ENCODE measurements at regions not wholly inside any gene's neighbourhood (a gene's known extent, or its start where the extent isn't known, plus 50 kb on each side); places are given as distances from the start of the nearest gene placed in this dataset.
"Not testable (repeated sequence)": the region's sequence is repeated elsewhere in the genome, so short reads cannot be mapped to it uniquely, and the experiment has no call there.

GRCh38 chr3:177906578-177907229 is 629.5 kb upstream of the KCNMB2 start:
- Histone ChIP-seq H3K36me3 (ENCODE audit: low read depth, low read length) (no peaks in the 10 kb centered on the region), H2AFZ (ENCODE audit: low read length) (no peak overlapping the region), H3F3A (ENCODE audit: low read length, unreplicated experiment) (no peaks in the 10 kb centered on the region), H3K79me2 (ENCODE audit: low read length) (no peaks in the 10 kb centered on the region), H3K9me2 (replicated peaks; ENCODE audit: low read length) (no peaks in the 10 kb centered on the region), H3K9me3 (ENCODE audit: low read length) (no peaks in the 10 kb centered on the region), H3K9ac (ENCODE audit: low read length) (no peak overlapping the region), H3K27me3 (ENCODE audit: low read length) (no peaks in the 10 kb centered on the region), H3K4me3 (ENCODE audit: low read length) (no peak overlapping the region), H3K4me1 (ENCODE audit: insufficient read depth, low read length) (peaks cover 22% of the 10 kb centered on the region), H4K20me1 (ENCODE audit: low read length) (no peaks in the 10 kb centered on the region), H3K4me2 (ENCODE audit: low read length) (no peak overlapping the region), H3K27ac (ENCODE audit: low read length) (no peak overlapping the region)
- DNase-seq: peak; percentile 19
- TF ChIP-seq EZH2 (IDR thresholded peaks at IDR 0.05; ENCODE audit: low read length, unreplicated experiment): no peak
- TF ChIP-seq EZH2phosphoT487 (IDR thresholded peaks at IDR 0.05; ENCODE audit: borderline replicate concordance, low read length): no peak
- no peak for TF ChIP-seq CTCF (conservative IDR thresholded peaks at IDR 0.05; ENCODE audit: low read depth, low read length)
- intact Hi-C loops (cut with micrococcal nuclease): no loop called here
- ATAC-seq: no peak
- BruUV-seq (replicated peaks): no TSS peak
- ChIA-PET POLR2A (ENCODE audit: unreplicated experiment) (no interaction called here), CTCF (no interaction called here)

- BruUV-seq (replicated peaks); intact Hi-C loops (cut with micrococcal nuclease); H3K27me3 ChIP-seq (ENCODE audit: low read length); H3K4me2 ChIP-seq (ENCODE audit: low read length); H4K20me1 ChIP-seq (ENCODE audit: low read length); H3K9me2 ChIP-seq (replicated peaks; ENCODE audit: low read length); CTCF ChIA-PET; H3K36me3 ChIP-seq (ENCODE audit: low read depth, low read length); ATAC-seq; H3K27ac ChIP-seq (ENCODE audit: low read length); H3F3A ChIP-seq (ENCODE audit: low read length, unreplicated experiment); H3K79me2 ChIP-seq (ENCODE audit: low read length); H3K9me3 ChIP-seq (ENCODE audit: low read length); H2AFZ ChIP-seq (ENCODE audit: low read length); DNase-seq; POLR2A ChIA-PET (ENCODE audit: unreplicated experiment); H3K4me3 ChIP-seq (ENCODE audit: low read length); H3K9ac ChIP-seq (ENCODE audit: low read length): not testable (repeated sequence)
- H3K4me1 ChIP-seq (ENCODE audit: insufficient read depth, low read length): peaks cover 20% of the 10 kb centered on the region
These were observed 626.7 kb upstream of the KCNMB2 start for GRCh38 chr3:177909530-177909929.

GRCh38 chr3:177914224-177914623 is 622.0 kb upstream of the KCNMB2 start:
- Histone ChIP-seq H3K9ac (ENCODE audit: low read length) (no peak overlapping the region), H3K27me3 (ENCODE audit: low read length) (no peaks in the 10 kb centered on the region), H3K9me2 (replicated peaks; ENCODE audit: low read length) (no peaks in the 10 kb centered on the region), H4K20me1 (ENCODE audit: low read length) (no peaks in the 10 kb centered on the region), H3K36me3 (ENCODE audit: low read depth, low read length) (no peaks in the 10 kb centered on the region), H3F3A (ENCODE audit: low read length, unreplicated experiment) (no peaks in the 10 kb centered on the region), H3K79me2 (ENCODE audit: low read length) (no peaks in the 10 kb centered on the region), H2AFZ (ENCODE audit: low read length) (no peak overlapping the region), H3K4me3 (ENCODE audit: low read length) (no peak overlapping the region), H3K9me3 (ENCODE audit: low read length) (no peaks in the 10 kb centered on the region), H3K4me2 (ENCODE audit: low read length) (no peak overlapping the region), H3K4me1 (ENCODE audit: insufficient read depth, low read length) (no peaks in the 10 kb centered on the region), H3K27ac (ENCODE audit: low read length) (no peak overlapping the region)
- ATAC-seq: no peak
- TF ChIP-seq EZH2 (IDR thresholded peaks at IDR 0.05; ENCODE audit: low read length, unreplicated experiment) (no peak), CTCF (conservative IDR thresholded peaks at IDR 0.05; ENCODE audit: low read depth, low read length) (no peak), EZH2phosphoT487 (IDR thresholded peaks at IDR 0.05; ENCODE audit: borderline replicate concordance, low read length) (no peak)
- no peak for DNase-seq
- intact Hi-C loops (cut with micrococcal nuclease): no loop called here
- no TSS peak for BruUV-seq (replicated peaks)
- ChIA-PET CTCF (no interaction called here), POLR2A (ENCODE audit: unreplicated experiment) (no interaction called here)

Data from PC-3 (cell line).